Smooth muscle cell (in vitro differentiated cells): ENCODE measurements at regions not wholly inside any gene's neighbourhood (a gene's known extent, or its start where the extent isn't known, plus 50 kb on each side); places are given as distances from the start of the nearest gene placed in this dataset.

ENCODE experiments used
- DNase-seq: peaks from one replicate; lab custom pipeline; 2025; ENCODE audit not compliant: unreplicated experiment; lab: John Stamatoyannopoulos, UW
- H2AFZ ChIP-seq: fragments of 200-600 bp; sonication (generic); 2 replicates; pipeline ENCODE4 v1.6.0; 2016; ENCODE audit warnings: antibody characterized with exemption, low read depth, mild to moderate bottlenecking
- H3F3A ChIP-seq: fragments of 200-600 bp; sonication (generic); 2 replicates; pipeline ENCODE4 v1.6.0; 2017; ENCODE audit warnings: antibody characterized with exemption, low read depth
- H3K27ac ChIP-seq: fragments of 200-600 bp; sonication (generic); 2 replicates; pipeline ENCODE4 v1.5.1; 2016; ENCODE audit warnings: low read depth, mild to moderate bottlenecking
- H3K27me3 ChIP-seq: fragments of 200-600 bp; sonication (generic); 2 replicates; pipeline ENCODE4 v1.6.1; 2016; ENCODE audit warnings: low read depth, mild to moderate bottlenecking
- H3K36me3 ChIP-seq: fragments of 200-600 bp; sonication (generic); 2 replicates; pipeline ENCODE4 v1.5.1; 2016; ENCODE audit warnings: low read depth
- H3K4me1 ChIP-seq: fragments of 200-600 bp; sonication (generic); 2 replicates; pipeline ENCODE4 v1.5.1; 2016; ENCODE audit warnings: low read depth
- H3K4me2 ChIP-seq: fragments of 200-600 bp; sonication (generic); 2 replicates; pipeline ENCODE4 v1.6.0; 2016; ENCODE audit warnings: mild to moderate bottlenecking
- H3K4me3 ChIP-seq: fragments of 200-600 bp; sonication (generic); 2 replicates; pipeline ENCODE4 v1.5.1; 2016; ENCODE audit warnings: mild to moderate bottlenecking
- H3K79me2 ChIP-seq: fragments of 200-600 bp; sonication (generic); 2 replicates; pipeline ENCODE4 v1.6.0; 2016; ENCODE audit warnings: low read depth, mild to moderate bottlenecking
- H3K9ac ChIP-seq: fragments of 200-600 bp; sonication (generic); 2 replicates; pipeline ENCODE4 v1.6.0; 2016; ENCODE audit warnings: low read depth
- H3K9me3 ChIP-seq: fragments of 200-600 bp; sonication (generic); replicated peaks from 2 replicates; pipeline ENCODE4 v1.5.1; 2016; ENCODE audit warnings: low read depth
- H4K20me1 ChIP-seq: fragments of 200-600 bp; sonication (generic); 2 replicates; pipeline ENCODE4 v1.6.0; 2016; ENCODE audit warnings: low read depth
- CTCF ChIP-seq: fragments of 200-600 bp; sonication (generic); IDR thresholded peaks from 2 replicates; pipeline ENCODE4 v1.5.1; 2017; ENCODE audit warnings: borderline replicate concordance, mild to moderate bottlenecking, antibody characterized with exemption; ENCODE audit not compliant: insufficient read depth, poor library complexity, severe bottlenecking
- WGBS: methylation state at CpG from one replicate; pipeline ENCODE4 v1.1.7; 2016; ENCODE audit warnings: low lambda C conversion rate; 5-methylcytosine and 5-hydroxymethylcytosine counted together

GRCh38 chr18:76131738-76132137, 363.3 kb downstream of the ZNF516 start:
- H2AFZ ChIP-seq = no peak overlapping the region
- 100% methylated on average over 1 of the region's 1 CpG for WGBS
- peak overlapping the region; percentile 6 for H3K27ac ChIP-seq

GRCh38 chr18:76130845-76131244, 364.2 kb downstream of the ZNF516 start:
- no peak for TF ChIP-seq CTCF
- H3K9me3 ChIP-seq = no peaks in the 10 kb centered on the region
- H3F3A ChIP-seq = no peaks in the 10 kb centered on the region
- no peak for DNase-seq
- no peaks in the 10 kb centered on the region for H4K20me1 ChIP-seq
- no peak overlapping the region for H3K4me3 ChIP-seq
- no peaks in the 10 kb centered on the region for H3K27me3 ChIP-seq
- H2AFZ ChIP-seq = no peak overlapping the region
- WGBS = 96% methylated on average over 13 of the region's 13 CpGs
- no peak overlapping the region for H3K9ac ChIP-seq
- no peak overlapping the region for H3K27ac ChIP-seq
- H3K36me3 ChIP-seq = no peaks in the 10 kb centered on the region
- H3K79me2 ChIP-seq = no peaks in the 10 kb centered on the region
- no peaks in the 10 kb centered on the region for H3K4me1 ChIP-seq
- no peak overlapping the region for H3K4me2 ChIP-seq

More at GRCh38 chr18:76131738-76132137, 363.3 kb downstream of the ZNF516 start:
- H4K20me1 ChIP-seq = no peaks in the 10 kb centered on the region
- no peaks in the 10 kb centered on the region for H3F3A ChIP-seq
- H3K9me3 ChIP-seq = no peaks in the 10 kb centered on the region
- H3K36me3 ChIP-seq = no peaks in the 10 kb centered on the region
- H3K9ac ChIP-seq = no peak overlapping the region
- no peaks in the 10 kb centered on the region for H3K4me1 ChIP-seq
- no peak overlapping the region for H3K4me2 ChIP-seq
- no peaks in the 10 kb centered on the region for H3K27me3 ChIP-seq
- H3K4me3 ChIP-seq = no peak overlapping the region
- H3K79me2 ChIP-seq = no peaks in the 10 kb centered on the region
- no peak for DNase-seq
- no peak for TF ChIP-seq CTCF

- peak; percentile 32 for TF ChIP-seq CTCF
- no peak for DNase-seq
- H3K36me3 ChIP-seq = no peaks in the 10 kb centered on the region
- H4K20me1 ChIP-seq = no peaks in the 10 kb centered on the region
- no peak overlapping the region for H3K4me3 ChIP-seq
- no peaks in the 10 kb centered on the region for H3K9me3 ChIP-seq
- H3K27me3 ChIP-seq = no peaks in the 10 kb centered on the region
- WGBS = 79% methylated on average over 6 of the region's 6 CpGs
- H2AFZ ChIP-seq = peak overlapping the region; percentile 7
- H3K9ac ChIP-seq = no peak overlapping the region
- H3K4me1 ChIP-seq = no peaks in the 10 kb centered on the region
- H3K27ac ChIP-seq = no peak overlapping the region
- H3F3A ChIP-seq = no peaks in the 10 kb centered on the region
- no peaks in the 10 kb centered on the region for H3K79me2 ChIP-seq
- H3K4me2 ChIP-seq = no peak overlapping the region
These were observed 368.7 kb downstream of the ZNF516 start for GRCh38 chr18:76126327-76126726.

GRCh38 chr18:76121011-76121410, 374.0 kb downstream of the ZNF516 start:
- Histone ChIP-seq H3K79me2 (no peaks in the 10 kb centered on the region), H3K27me3 (no peaks in the 10 kb centered on the region), H3F3A (no peaks in the 10 kb centered on the region), H3K4me1 (no peaks in the 10 kb centered on the region), H2AFZ (no peak overlapping the region), H3K4me2 (no peak overlapping the region), H3K9ac (no peak overlapping the region), H4K20me1 (no peaks in the 10 kb centered on the region), H3K36me3 (no peaks in the 10 kb centered on the region), H3K27ac (no peak overlapping the region), H3K4me3 (no peak overlapping the region), H3K9me3 (no peaks in the 10 kb centered on the region)
- no peak for DNase-seq
- no peak for TF ChIP-seq CTCF
- WGBS = 89% methylated on average over 5 of the region's 5 CpGs
